ENCODE measurements at regions not wholly inside any gene's neighbourhood (a gene's known extent, or its start where the extent isn't known, plus 50 kb on each side); places are given as distances from the start of the nearest gene placed in this dataset.
"Not testable (repeated sequence)": the region's sequence is repeated elsewhere in the genome, so short reads cannot be mapped to it uniquely, and the experiment has no call there.

GRCh38 chr4:84291969-84292368 lies 207.1 kb downstream of the NKX6-1 start:
- DNase-seq (ENCODE audit: extremely low read depth, low read depth, low spot score): no peak

- no peak for DNase-seq (ENCODE audit: extremely low read depth, low read depth, low spot score)
Measured at GRCh38 chr4:84286048-84286447, 213.0 kb downstream of the NKX6-1 start.

- no peak for DNase-seq (ENCODE audit: extremely low read depth, low read depth, low spot score)
Measured at GRCh38 chr4:84279678-84280077, 219.4 kb downstream of the NKX6-1 start.

- no peak for DNase-seq (ENCODE audit: extremely low read depth, low read depth, low spot score)
Measured at GRCh38 chr4:84277923-84278322, 221.2 kb downstream of the NKX6-1 start.

DNA sequence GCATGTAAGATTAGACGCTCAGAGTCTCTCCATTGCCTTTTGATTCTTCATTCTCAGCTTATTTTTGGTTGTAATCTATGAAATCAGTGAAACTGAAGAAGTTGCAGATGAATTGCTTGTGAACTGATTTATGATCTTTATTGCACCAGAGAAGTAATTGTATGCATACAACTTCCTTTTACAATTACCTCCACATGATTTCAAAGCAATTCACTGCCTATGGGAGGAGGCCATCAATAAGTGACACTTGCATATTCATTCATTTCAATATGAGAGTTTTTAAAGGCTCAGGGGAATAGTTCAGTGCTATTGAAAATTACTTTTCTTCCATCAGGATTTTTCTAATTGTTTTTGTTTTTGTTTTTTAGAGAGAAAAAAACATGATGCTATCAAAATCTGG lies 222.3 kb downstream of the NKX6-1 start:
- no peak for DNase-seq (ENCODE audit: extremely low read depth, low read depth, low spot score)

GRCh38 chr4:84269536-84270044 lies 229.5 kb downstream of the NKX6-1 start:
- no peak for DNase-seq (ENCODE audit: extremely low read depth, low read depth, low spot score)

DNA sequence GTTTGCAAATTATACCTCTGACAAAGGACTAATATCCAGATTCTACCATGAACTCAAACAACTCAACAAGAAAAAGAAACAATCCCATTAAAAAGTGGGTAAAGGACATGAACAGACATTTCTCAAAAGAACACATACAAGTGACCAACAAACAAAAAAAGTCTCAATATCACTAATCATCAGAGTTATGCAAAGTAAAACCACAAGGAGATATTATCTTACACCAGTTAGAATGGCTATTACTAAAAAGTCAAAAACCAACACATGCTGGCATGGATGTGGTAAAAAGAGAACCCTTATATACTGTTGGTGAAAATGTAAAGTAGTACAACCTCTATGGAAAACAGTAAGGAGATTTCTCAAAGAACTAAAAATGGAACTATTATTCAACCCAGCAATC lies 234.4 kb downstream of the NKX6-1 start:
- DNase-seq (ENCODE audit: extremely low read depth, low read depth, low spot score): no peak

DNA sequence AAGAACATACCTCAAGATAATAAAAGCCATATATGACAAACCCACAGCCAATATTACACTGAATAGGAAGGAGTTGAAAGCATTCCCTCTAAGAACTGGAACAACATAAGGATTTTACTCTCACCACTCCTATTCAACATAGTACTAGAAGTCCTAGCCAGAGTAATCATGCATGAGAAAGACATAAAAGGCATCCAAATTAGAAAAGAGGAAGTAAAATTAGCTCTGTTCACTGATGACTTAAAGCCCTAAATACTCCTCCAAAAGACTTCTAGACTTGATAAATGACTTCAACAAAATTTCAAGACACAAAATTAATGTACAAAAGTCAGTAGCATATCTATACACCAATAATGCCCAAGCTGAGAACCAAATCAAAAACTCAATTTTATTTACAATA lies 235.7 kb downstream of the NKX6-1 start:
- no peak for DNase-seq (ENCODE audit: extremely low read depth, low read depth, low spot score)

- no peak for DNase-seq (ENCODE audit: extremely low read depth, low read depth, low spot score)
Measured at GRCh38 chr4:84260495-84260894, 238.6 kb downstream of the NKX6-1 start.

DNA sequence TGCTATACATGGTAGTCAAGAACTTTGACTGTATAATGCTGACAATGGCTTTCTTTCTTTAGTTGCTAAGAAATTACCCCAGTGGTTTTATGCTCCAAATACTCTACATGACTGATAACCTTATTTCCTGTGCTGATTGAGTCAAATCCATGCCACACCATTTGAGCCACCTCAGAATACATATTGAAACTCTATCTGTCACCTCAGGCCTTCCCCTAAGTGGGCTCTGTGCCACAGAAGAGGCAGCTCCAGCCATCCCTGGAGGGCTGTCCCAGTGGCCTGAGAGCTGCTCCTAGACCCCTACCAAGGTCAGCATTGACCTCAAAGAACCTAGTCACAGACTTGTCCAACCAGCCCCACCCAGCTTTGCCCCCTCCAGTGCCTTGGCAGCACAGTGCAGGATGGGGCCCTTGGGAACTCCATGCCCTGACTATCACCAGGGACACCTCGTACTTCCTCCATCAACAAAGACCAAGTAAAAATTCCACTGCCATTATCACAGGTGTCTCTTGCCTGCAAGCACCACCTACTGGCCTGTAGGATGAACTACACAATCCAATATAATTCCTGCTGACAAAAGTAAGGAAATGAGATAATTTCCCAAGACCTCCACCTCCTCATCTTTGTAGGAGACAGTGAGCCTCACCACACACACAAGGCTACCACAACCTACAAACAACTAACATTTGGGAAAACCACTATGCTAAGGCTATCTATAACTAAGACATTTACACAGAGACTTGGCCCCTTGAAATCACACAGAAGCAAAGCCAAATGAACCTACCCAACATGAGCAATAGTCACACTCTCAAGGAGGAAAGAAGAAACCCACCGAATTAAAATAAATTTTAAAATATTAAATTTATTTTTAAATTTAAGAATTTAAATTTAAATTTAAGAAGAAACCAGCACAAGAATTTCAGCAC lies 239.9 kb downstream of the NKX6-1 start:
- no peak for DNase-seq (ENCODE audit: extremely low read depth, low read depth, low spot score)

DNA sequence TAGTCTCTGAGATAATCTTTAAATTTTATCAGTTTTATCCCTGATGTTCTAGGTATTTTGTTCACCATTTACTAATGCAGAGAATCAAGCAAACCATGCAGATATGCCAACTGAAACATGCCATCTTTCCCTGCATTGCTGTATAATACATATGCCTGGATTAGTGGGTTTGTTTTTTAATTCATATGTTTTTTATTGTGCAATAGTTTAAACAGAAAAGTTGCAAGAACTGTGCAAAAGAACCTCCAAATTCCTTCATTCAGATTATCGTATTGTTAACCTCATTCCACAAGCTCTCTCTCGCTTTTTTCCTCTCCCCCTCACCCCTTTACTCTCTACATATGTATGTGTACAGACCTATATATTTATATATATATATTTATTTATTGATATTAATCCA lies 244.6 kb downstream of the NKX6-1 start:
- DNase-seq (ENCODE audit: extremely low read depth, low read depth, low spot score): no peak

DNA sequence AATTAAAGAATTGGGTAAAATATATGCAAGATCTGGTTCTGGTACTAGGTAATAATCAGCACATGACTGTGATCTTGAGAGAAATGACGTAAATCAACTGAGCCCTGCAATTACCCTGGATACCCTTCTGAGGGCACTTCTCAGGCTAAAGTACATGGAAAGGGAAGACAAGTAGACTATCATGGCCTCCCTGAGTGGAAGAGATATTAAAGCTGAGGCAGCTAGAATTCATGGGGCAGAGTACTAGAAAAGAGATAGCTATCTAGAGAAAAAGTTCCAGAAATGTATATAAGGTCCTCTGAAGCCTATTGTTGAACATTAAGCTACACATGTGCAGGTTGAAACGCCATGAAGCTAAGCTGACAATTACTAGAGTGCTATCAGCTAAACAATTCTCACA lies 249.6 kb downstream of the NKX6-1 start:
- DNase-seq (ENCODE audit: extremely low read depth, low read depth, low spot score): no peak

DNA sequence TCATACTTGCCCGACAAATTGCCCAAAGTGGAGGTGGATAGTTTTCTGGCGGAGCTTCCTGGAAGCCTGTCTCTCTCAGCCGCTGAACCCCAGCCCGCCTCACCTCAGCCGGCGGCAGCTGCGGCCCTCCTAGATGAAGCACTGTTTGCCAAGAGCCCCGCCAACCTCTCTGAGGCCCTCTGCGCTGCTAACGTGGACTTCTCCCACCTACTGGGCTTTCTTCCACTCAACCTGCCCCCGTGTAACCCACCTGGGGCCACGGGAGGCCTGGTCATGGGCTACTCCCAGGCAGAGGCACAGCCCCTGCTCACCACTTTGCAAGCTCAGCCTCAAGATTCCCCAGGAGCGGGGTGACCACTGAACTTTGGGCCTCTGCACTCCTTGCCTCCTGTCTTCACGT lies 254.1 kb downstream of the NKX6-1 start:
- not testable (repeated sequence) for DNase-seq (ENCODE audit: extremely low read depth, low read depth, low spot score)

GRCh38 chr4:84244346-84244801 lies 254.7 kb downstream of the NKX6-1 start:
- not testable (repeated sequence) for DNase-seq (ENCODE audit: extremely low read depth, low read depth, low spot score)

DNA sequence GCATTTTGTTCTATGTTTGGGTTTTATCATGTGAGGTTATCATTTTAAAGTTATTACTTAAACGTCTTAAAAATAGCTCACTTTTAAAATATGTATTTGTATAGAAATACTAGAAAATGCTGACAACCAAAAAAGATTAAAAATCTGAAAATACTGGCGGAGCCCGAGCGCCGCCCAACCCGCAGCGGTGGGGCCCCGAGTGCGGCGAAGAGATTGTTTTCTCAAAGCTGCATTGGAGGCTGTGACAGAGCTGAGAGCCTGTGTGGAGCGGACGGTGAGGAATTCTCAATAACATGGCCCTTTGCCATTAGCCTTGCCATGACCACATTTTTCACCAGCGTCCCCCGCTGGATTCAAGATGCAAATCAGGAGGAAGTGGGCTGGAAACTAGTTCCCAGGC lies 255.4 kb downstream of the NKX6-1 start:
- no peak for DNase-seq (ENCODE audit: extremely low read depth, low read depth, low spot score)

DNA sequence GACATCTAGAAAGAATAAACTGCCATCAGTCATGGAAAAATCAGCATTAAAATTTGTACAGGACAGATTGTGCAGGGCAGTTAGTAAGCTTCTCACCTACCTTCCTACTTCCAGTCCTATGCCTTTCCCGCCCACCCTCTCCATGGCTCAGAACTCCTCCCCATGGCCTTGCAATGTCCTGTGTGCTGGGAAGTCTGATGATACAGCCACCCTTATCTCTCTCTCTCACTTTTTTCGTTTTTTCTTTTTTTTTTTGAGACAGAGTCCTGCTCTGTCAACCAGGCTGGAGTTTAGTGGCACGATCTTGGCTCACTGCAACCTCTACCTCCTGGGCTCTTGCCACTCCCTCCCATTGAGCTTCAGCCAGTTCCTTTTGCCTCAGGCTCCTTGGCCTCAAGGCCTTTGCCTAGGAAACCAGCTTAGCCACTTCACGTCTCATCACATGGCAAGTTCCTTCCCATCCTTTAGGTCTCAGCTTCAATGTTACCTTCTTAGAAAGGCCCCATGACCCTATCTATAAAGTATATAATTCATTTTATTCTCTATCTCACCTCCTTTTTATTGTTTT lies 259.7 kb downstream of the NKX6-1 start:
- no peak for DNase-seq (ENCODE audit: extremely low read depth, low read depth, low spot score)

GRCh38 chr4:84238247-84239090 lies 260.6 kb downstream of the NKX6-1 start:
- DNase-seq (ENCODE audit: extremely low read depth, low read depth, low spot score): no peak

DNA sequence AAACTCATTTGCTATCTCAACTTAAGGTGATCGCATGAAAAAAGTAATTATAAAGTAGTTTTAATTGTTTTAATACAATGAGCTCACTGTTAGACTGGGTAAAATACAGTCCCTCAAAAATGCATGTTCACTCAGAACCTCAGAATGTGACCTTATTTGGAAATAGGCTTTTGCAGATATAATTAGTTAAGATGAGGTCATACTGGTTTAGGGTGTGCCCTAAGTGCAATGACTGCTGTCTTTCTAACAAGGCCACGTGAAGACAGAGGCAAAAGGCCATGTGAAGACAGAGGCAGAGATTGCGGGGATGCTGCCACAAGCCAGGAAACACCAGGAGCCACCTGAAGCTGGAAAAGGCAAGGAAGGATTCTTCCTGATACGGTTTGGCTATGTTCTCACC lies 262.1 kb downstream of the NKX6-1 start:
- no peak for DNase-seq (ENCODE audit: extremely low read depth, low read depth, low spot score)

GRCh38 chr4:84235126-84235944 lies 263.8 kb downstream of the NKX6-1 start:
- no peak for DNase-seq (ENCODE audit: extremely low read depth, low read depth, low spot score)

All from glomerular endothelial cell (primary cell).